ENCODE measurements at regions not wholly inside any gene's neighbourhood (a gene's known extent, or its start where the extent isn't known, plus 50 kb on each side); places are given as distances from the start of the nearest gene placed in this dataset.

DNA sequence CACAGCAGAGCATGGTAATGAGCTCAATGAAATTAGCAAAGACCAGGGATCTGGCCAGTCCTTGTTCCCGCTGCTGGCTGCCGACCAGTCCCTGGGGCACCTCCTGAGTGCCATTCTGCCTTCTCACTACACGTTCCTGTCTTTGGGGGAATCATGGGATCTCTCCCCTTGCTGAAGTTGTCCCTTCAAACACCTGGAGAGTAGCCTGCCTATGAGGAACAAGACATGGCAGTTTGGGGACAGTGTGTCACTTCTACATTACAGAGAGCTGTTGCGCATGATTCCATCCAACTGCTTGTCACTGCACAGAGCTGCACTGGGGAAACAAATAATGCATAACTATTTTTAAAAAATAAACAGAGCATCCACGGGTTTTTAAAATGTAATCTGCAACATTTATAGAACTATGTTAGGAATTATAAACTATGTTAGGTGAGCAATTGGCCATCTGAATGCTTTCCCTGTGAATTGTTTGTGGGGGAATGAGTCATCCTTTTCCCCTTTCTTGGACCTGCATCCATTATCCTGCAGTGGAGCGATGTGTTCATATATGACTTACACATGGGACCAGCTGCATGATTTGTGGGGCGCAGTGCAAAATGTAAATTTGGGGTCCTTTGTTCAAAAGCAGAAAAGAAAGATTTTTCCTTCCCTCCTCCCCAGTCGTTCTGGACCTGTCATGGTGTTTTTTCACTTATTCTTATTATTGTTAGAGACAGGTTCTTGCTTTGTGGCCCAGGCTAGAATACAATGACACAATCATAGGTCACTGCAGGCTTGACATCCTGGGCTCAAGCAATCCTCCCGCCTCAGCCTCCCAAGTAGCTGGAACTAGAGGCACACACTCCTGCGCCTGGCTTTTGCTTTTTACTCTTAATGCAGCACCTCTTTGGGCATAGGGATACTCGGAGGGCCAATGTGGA is 115.0 kb upstream of the TBL1X start:
- intact Hi-C loops (cut with DNase I), result loop anchor here in 1 of 2 donors (10.0 kb wide), 1 partner anchor 115 kb away; the partner anchor contains the start of gene TBL1X
- Histone ChIP-seq H3K27me3 (no peaks in the 10 kb centered on the region), H3K4me3 (no peak overlapping the region), H3K27ac (no peak overlapping the region), H3K4me1 (replicated peaks in 1 of 2) (no peaks in the 10 kb centered on the region), H3K36me3 (replicated peaks in 1 of 2) (no peaks in the 10 kb centered on the region), H3K9me3 (replicated peaks in 1 of 3) (no peaks in the 10 kb centered on the region)
- TF ChIP-seq, protein P1, sequence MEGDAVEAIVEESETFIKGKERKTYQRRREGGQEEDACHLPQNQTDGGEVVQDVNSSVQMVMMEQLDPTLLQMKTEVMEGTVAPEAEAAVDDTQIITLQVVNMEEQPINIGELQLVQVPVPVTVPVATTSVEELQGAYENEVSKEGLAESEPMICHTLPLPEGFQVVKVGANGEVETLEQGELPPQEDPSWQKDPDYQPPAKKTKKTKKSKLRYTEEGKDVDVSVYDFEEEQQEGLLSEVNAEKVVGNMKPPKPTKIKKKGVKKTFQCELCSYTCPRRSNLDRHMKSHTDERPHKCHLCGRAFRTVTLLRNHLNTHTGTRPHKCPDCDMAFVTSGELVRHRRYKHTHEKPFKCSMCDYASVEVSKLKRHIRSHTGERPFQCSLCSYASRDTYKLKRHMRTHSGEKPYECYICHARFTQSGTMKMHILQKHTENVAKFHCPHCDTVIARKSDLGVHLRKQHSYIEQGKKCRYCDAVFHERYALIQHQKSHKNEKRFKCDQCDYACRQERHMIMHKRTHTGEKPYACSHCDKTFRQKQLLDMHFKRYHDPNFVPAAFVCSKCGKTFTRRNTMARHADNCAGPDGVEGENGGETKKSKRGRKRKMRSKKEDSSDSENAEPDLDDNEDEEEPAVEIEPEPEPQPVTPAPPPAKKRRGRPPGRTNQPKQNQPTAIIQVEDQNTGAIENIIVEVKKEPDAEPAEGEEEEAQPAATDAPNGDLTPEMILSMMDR (IDR thresholded peaks at IDR 0.05), result no peak
- TF ChIP-seq POLR2A (IDR thresholded peaks at IDR 0.05), result no peak
- WGBS, 4 donors, result 67 to 84% (median 74%) methylated on average over 11 of the region's 11 CpGs
- DNase-seq, result no peak

DNA sequence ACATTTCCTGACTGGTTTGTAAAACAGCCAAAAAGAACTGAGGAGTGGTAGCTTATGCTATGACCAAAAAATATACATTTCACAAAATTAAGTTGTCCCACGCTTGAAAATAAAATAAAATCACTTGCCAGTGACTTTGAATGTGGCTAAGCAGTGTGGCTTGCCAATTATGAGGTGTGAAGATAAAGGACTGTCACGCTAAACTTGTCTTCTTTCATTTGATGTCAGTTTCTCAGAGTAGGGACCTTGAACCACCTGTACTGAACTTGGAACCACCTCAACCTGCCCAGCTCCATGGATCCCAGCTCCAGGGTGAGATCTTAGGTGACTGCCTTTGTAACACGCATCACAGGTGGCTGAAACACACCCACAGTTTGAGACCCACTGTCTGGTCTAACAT is 113.7 kb upstream of the TBL1X start:
- Histone ChIP-seq H3K9me3 (replicated peaks in 1 of 3) (no peaks in the 10 kb centered on the region), H3K4me1 (replicated peaks in 1 of 2) (no peaks in the 10 kb centered on the region), H3K27me3 (no peaks in the 10 kb centered on the region), H3K36me3 (replicated peaks in 1 of 2) (no peaks in the 10 kb centered on the region), H3K27ac (no peak overlapping the region), H3K4me3 (no peak overlapping the region)
- 75 to 95% (median 85%) methylated on average over 3 of the region's 3 CpGs for WGBS, 4 donors
- intact Hi-C loops (cut with DNase I), result no loop called here
- DNase-seq, result no peak
- no peak for TF ChIP-seq POLR2A (IDR thresholded peaks at IDR 0.05)
- TF ChIP-seq, protein P1 (IDR thresholded peaks at IDR 0.05), result no peak

DNA sequence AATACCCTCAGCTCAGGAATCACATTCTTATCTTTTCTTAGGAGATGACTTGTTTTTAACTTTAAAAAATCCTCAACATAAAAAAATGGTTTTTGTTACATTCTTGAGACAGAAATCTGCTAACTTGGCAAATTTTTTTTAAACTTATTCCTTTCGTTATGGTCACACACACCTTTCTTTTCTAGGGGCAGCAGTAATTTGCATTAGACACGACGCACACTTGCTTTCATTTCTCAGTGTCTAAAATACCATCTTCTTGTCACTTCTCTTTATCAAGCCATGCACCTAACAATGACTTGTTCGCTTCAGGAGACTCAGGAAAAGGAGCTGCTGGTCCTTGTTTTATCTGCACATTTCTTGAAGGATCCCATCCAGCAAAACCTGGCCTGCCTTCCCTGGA is 112.6 kb upstream of the TBL1X start:
- H3K4me3 ChIP-seq, result no peak overlapping the region
- no peaks in the 10 kb centered on the region for H3K36me3 ChIP-seq (replicated peaks in 1 of 2)
- intact Hi-C loops (cut with DNase I), result no loop called here
- H3K27ac ChIP-seq, result peak overlapping the region in 2 of 5 donors; percentile 10 to 55
- no peaks in the 10 kb centered on the region for H3K9me3 ChIP-seq (replicated peaks in 1 of 3)
- H3K4me1 ChIP-seq (replicated peaks in 1 of 2), result no peaks in the 10 kb centered on the region
- 48 to 82% (median 59%) methylated on average over 4 of the region's 4 CpGs for WGBS, 4 donors
- TF ChIP-seq POLR2A (IDR thresholded peaks at IDR 0.05), result no peak
- TF ChIP-seq, protein P1 (IDR thresholded peaks at IDR 0.05), result no peak
- no peaks in the 10 kb centered on the region for H3K27me3 ChIP-seq
- no peak for DNase-seq

DNA sequence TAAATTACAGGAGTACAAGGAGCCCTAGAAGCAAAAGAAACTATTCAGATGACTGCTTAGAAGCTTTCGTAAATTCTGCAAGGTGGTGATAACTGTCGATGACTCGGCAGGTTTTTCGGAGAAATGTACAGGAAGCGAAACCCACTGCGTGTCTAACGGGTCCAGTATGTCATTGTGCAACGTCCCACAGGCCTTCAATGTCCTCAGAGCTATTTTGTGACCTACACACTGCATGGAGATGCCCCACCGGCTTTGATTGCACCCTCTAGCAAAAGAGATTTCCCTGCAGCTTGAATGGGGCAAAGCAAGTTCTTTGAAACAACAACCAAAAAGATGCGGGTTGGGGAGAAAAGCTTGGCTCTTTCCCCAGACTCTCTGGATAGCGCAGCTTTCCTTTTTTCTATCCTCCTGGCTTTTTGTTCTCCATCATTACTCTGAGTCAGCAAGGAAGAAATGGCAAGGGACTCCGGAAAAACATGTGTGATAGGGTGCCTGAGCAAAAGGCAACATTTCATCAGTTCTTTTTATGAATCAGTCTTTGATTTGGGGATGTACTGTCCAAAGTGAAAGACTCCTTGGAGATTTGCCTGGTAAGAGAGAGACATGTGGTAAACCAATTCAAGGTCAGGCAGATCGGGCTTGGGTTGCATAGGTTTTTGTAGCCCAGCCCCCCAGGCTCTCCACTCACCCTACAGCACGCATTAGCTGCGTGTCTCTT is 112.0 kb upstream of the TBL1X start:
- intact Hi-C loops (cut with DNase I), result no loop called here
- no peaks in the 10 kb centered on the region for H3K27me3 ChIP-seq
- H3K4me1 ChIP-seq (replicated peaks in 1 of 2), result no peaks in the 10 kb centered on the region
- no peaks in the 10 kb centered on the region for H3K9me3 ChIP-seq (replicated peaks in 1 of 3)
- TF ChIP-seq, protein P1 (IDR thresholded peaks at IDR 0.05), result no peak
- no peak for TF ChIP-seq POLR2A (IDR thresholded peaks at IDR 0.05)
- WGBS, 4 donors, result 25 to 50% (median 31%) methylated on average over 14 to 15 of the region's 15 CpGs
- H3K4me3 ChIP-seq, result no peak overlapping the region
- H3K27ac ChIP-seq, result peak overlapping the region in 2 of 5 donors; percentile 10 to 55
- no peaks in the 10 kb centered on the region for H3K36me3 ChIP-seq (replicated peaks in 1 of 2)
- DNase-seq, result peak in 6 of 7 donors; percentile 39 to 55 (median 48)

All from adrenal gland (tissue), 9 donors.